ENCODE measurements at regions not wholly inside any gene's neighbourhood (a gene's known extent, or its start where the extent isn't known, plus 50 kb on each side); places are given as distances from the start of the nearest gene placed in this dataset.

- intact Hi-C loops (cut with DNase I): no loop called here
- no peak for ATAC-seq
- no peak for TF ChIP-seq CTCF (IDR thresholded peaks at IDR 0.05)
- H3K27ac ChIP-seq: no peak overlapping the region
- no peaks in the 10 kb centered on the region for H3K9me3 ChIP-seq
- no peak overlapping the region for H3K4me3 ChIP-seq
- DNase-seq: no peak
- WGBS, 3 donors: 84 to 93% (median 89%) methylated on average over 2 of the region's 2 CpGs
- H3K36me3 ChIP-seq (ENCODE audit: insufficient read depth in 1 of 2, low read depth in 1 of 2): no peaks in the 10 kb centered on the region
- H3K4me1 ChIP-seq: no peaks in the 10 kb centered on the region
- H3K27me3 ChIP-seq (ENCODE audit: insufficient read depth in 3 of 3, low read length in 2 of 3): no peaks in the 10 kb centered on the region
Measured at GRCh38 chr2:146301287-146301686, 1543.5 kb upstream of the ACVR2A start.

GRCh38 chr2:146295080-146295670 is 1549.7 kb upstream of the ACVR2A start:
- DNase-seq (no peak), ATAC-seq (no peak)
- Histone ChIP-seq H3K4me1 (no peaks in the 10 kb centered on the region), H3K4me3 (no peak overlapping the region), H3K36me3 (ENCODE audit: insufficient read depth in 1 of 2, low read depth in 1 of 2) (no peaks in the 10 kb centered on the region), H3K9me3 (peaks cover 7% of the 10 kb centered on the region), H3K27me3 (ENCODE audit: insufficient read depth in 3 of 3, low read length in 2 of 3) (no peaks in the 10 kb centered on the region), H3K27ac (no peak overlapping the region)
- intact Hi-C loops (cut with DNase I): no loop called here
- WGBS, 3 donors: 94 to 100% (median 96%) methylated on average over 1 of the region's 1 CpG
- no peak for TF ChIP-seq CTCF (IDR thresholded peaks at IDR 0.05)

- DNase-seq (no peak), ATAC-seq (no peak)
- Histone ChIP-seq H3K4me3 (no peak overlapping the region), H3K27ac (no peak overlapping the region), H3K27me3 (ENCODE audit: insufficient read depth in 3 of 3, low read length in 2 of 3) (no peaks in the 10 kb centered on the region), H3K9me3 (peaks cover 11% of the 10 kb centered on the region), H3K36me3 (ENCODE audit: insufficient read depth in 1 of 2, low read depth in 1 of 2) (no peaks in the 10 kb centered on the region), H3K4me1 (no peaks in the 10 kb centered on the region)
- TF ChIP-seq CTCF (IDR thresholded peaks at IDR 0.05): no peak
- intact Hi-C loops (cut with DNase I): no loop called here
- 30 to 56% (median 56%) methylated on average over 1 of the region's 1 CpG for WGBS, 3 donors
Measured at GRCh38 chr2:146287281-146287680, 1557.5 kb upstream of the ACVR2A start.

- H3K27ac ChIP-seq: no peak overlapping the region
- 89 to 98% (median 95%) methylated on average over 2 of the region's 2 CpGs for whole genome bisulfite sequencing, 3 donors
- ATAC-seq: no peak
Measured at GRCh38 chr2:146278881-146279280, 1565.9 kb upstream of the ACVR2A start.

More at GRCh38 chr2:146278881-146279280, 1565.9 kb upstream of the ACVR2A start:
- Histone ChIP-seq H3K27me3 (ENCODE audit: insufficient read depth in 3 of 3, low read length in 2 of 3) (no peaks in the 10 kb centered on the region), H3K4me3 (no peak overlapping the region), H3K4me1 (no peaks in the 10 kb centered on the region), H3K9me3 (peaks cover under 1% of the 10 kb centered on the region), H3K36me3 (ENCODE audit: insufficient read depth in 1 of 2, low read depth in 1 of 2) (no peaks in the 10 kb centered on the region)
- no peak for DNase-seq
- intact Hi-C loops (cut with DNase I): no loop called here
- no peak for TF ChIP-seq CTCF (IDR thresholded peaks at IDR 0.05)

All from psoas muscle (tissue), 7 donors.